B cell (primary cell): ENCODE measurements at regions not wholly inside any gene's neighbourhood (a gene's known extent, or its start where the extent isn't known, plus 50 kb on each side); places are given as distances from the start of the nearest gene placed in this dataset.
"Not testable (repeated sequence)": the region's sequence is repeated elsewhere in the genome, so short reads cannot be mapped to it uniquely, and the experiment has no call there.

Source experiments
- EZH2 ChIP-seq: IDR thresholded peaks from 2 replicates; pipeline ENCODE4 v1.6.1; 2012; ENCODE audit warnings: borderline replicate concordance, low read depth, mild to moderate bottlenecking, moderate library complexity, low read length; ENCODE audit not compliant: insufficient read depth, poor library complexity, severe bottlenecking
- TF ChIP-seq, protein P1 (sequence below): fragments of 200-600 bp; IDR thresholded peaks from one replicate; pipeline ENCODE4 v1.8.0; 2022; ENCODE audit warnings: antibody characterized with exemption, mild to moderate bottlenecking

DNA sequence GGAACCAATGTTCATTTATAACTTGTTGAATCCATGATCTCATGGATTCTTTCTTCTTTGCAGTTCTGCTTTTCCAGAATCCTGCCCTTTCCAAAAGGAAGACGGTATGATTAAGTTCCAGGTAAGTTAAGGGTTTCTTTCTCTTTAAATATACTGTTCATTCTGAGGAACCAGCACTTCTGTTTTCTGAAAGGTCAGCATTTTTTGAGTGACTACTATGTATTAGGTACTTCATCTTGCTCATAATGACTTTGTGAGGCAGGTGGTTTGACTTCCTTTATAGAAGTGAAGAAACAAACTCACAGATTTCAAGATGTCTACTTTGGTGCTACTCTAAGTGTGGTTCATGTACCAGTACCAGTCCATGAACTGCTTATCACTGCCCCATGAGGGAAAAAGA lies 107.4 kb upstream of the GPR39 start:
- TF ChIP-seq, protein P1, sequence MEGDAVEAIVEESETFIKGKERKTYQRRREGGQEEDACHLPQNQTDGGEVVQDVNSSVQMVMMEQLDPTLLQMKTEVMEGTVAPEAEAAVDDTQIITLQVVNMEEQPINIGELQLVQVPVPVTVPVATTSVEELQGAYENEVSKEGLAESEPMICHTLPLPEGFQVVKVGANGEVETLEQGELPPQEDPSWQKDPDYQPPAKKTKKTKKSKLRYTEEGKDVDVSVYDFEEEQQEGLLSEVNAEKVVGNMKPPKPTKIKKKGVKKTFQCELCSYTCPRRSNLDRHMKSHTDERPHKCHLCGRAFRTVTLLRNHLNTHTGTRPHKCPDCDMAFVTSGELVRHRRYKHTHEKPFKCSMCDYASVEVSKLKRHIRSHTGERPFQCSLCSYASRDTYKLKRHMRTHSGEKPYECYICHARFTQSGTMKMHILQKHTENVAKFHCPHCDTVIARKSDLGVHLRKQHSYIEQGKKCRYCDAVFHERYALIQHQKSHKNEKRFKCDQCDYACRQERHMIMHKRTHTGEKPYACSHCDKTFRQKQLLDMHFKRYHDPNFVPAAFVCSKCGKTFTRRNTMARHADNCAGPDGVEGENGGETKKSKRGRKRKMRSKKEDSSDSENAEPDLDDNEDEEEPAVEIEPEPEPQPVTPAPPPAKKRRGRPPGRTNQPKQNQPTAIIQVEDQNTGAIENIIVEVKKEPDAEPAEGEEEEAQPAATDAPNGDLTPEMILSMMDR, result not testable (repeated sequence)
- TF ChIP-seq EZH2, result not testable (repeated sequence)
